CD4-positive, alpha-beta T cell treated with Interleukin-4 for 4 hours (primary cell): ENCODE measurements at regions not wholly inside any gene's neighbourhood (a gene's known extent, or its start where the extent isn't known, plus 50 kb on each side); places are given as distances from the start of the nearest gene placed in this dataset.

Source experiments
- DNase-seq: peaks from one replicate; pipeline ENCODE4 v3.0.0-alpha.2; 2020

DNA sequence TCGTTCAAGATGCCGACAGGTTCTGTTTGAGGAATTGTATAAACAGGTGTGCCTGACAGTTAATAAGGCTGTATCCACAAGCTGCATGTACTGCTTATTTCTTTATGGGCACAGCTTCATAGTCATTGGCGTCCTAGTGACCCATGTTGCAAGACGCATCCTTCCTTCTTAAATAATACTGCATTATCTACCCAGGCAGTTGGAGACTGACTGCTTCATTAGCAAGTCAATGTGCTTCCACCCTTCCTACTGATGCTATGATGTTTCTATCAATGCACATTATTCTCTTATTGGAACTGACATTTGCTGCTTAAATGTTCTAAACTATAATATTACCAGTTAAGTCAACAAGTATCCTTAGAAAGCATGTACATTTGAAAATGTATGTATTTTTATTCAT is 950.0 kb upstream of the MIR17HG start:
- no peak for DNase-seq

GRCh38 chr13:90400372-90400771 is 947.1 kb upstream of the MIR17HG start:
- DNase-seq = no peak

- DNase-seq = no peak
Measured at GRCh38 chr13:90401150-90401549, 946.3 kb upstream of the MIR17HG start.

GRCh38 chr13:90402102-90402501 is 945.4 kb upstream of the MIR17HG start:
- DNase-seq = no peak

- no peak for DNase-seq
Measured at GRCh38 chr13:90402613-90403012, 944.9 kb upstream of the MIR17HG start.

GRCh38 chr13:90403330-90404082 is 944.0 kb upstream of the MIR17HG start:
- no peak for DNase-seq

DNA sequence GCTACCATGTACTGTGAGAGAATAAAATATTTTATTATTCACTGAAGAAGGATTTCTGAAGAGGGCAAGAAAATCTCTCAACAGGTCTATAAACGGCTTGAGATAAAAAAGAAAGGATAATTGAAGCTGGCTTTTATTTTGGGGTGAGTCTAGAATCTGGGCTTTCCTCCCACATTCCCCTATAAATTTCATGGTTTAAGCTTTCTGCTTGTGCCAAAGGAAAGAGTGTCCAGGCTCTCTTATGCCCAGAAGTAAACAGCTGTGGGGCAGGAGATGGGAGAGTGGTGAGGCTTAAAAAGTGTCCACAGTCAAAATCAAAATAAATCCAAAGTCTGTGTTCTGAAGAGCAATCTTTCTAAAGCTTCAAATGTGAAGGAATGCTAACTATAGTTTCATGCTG is 942.2 kb upstream of the MIR17HG start:
- no peak for DNase-seq

DNA sequence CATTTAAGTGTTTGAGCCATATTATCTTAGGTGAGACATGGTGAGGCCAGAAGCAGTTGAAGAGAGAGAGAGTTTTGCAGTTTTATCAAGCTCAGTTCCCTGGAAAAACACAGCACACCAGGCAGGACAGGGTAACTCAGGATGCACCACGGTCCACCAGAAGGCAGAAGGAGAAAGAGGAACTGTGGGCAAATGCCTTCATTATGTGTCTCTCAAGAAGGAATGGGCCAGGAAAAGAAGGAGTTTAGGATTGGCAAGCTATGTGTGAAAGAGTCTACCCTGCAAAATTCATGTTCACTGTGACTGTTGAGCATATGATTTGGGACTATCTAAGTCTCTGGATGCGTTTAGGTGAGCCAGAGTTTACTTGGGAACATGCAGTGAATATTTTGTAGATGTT is 934.5 kb upstream of the MIR17HG start:
- DNase-seq = no peak

DNA sequence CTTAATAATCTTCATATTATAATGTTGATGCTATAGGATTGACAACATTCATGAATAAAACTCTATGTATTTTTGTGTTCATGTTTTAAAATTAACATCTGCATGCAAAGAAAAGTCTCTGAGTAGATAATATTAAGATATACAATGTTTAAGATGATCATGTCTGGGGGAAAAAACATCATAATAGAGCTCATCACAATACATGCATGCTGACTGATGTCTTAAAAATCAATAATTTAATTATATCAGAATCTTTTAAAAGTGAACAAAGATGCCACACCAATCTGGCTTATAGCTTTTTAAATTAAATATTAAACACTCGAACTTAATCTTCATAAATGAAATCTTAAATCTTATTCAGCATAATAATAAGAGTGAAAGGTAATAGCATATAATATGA is 933.9 kb upstream of the MIR17HG start:
- DNase-seq = no peak

DNA sequence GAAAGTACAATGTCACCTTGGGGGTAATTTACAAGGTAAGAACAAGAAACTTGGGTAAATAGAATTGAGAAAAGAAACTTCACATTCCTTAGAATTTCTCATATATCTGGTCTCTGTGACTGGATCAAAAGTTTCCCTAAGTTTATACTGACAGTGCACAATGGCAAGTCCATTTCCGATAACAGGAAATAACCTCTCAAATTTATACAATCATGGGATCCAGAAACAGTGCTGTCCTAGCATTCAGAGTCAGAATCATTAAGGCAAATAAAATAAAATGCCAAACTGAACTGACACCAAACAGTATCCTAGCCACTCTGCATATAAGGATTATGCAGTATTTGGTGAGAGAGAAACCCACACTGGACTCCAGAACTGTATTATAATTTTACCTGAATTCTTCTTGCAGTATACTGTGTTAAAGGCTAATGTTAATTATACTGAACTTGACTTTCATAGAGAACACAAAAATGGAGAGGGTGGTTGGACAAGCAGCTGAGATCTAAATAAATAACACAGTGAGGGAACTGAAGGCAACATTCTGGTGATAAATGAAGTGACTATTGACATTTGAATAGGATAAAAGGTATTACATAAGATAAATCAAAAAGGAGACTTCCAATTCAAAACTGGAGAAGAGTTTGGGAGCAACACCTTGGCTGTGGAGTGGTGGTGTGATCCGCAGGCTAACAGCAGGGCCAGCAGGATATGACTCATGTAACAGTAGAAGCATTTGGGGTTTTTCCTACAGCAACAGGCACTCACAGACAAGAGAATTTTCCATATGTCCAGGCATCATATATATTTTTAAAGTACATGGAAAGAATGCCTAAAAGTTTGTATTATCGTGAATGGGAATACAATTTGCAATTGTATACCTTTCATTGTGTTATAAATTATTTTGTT is 932.5 kb upstream of the MIR17HG start:
- DNase-seq = no peak

DNA sequence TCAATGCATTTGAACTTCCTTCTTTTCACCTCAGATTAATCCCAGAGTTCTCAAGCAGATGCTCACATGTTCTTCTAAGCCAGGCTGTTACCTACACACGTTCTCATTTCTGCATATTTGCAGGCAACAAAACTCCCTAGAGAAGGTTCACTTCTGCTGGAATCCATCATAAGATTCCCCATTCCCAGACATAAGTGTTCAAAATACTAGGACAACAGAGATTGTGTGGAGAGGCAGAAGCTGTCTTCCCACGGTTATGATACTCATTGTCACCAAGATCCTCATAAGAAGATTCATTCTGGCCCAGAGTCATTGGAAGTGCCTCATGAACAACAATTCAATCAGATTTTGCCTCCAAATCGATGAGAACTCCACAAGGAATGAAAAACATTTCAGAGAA is 931.6 kb upstream of the MIR17HG start:
- no peak for DNase-seq

- DNase-seq = no peak
Measured at GRCh38 chr13:90416519-90416918, 931.0 kb upstream of the MIR17HG start.

DNA sequence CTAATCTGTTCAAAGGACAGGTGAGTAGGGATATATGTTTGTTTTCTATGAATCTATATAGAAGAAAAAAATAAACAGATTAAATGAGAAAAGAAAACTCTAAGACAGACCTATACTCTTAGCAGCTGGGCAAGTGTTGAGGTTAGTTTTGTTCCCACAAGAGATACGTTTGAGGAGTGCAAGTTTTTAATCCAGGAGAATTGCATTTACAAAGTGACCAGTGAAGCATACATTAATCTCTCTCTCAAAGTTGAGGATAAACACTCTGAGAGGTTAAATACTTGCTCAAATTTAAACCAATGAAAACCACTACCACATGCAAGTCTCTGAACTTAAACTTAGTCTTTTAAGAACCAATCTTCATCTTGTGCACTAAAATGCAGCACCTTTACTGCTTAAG is 930.5 kb upstream of the MIR17HG start:
- no peak for DNase-seq

DNA sequence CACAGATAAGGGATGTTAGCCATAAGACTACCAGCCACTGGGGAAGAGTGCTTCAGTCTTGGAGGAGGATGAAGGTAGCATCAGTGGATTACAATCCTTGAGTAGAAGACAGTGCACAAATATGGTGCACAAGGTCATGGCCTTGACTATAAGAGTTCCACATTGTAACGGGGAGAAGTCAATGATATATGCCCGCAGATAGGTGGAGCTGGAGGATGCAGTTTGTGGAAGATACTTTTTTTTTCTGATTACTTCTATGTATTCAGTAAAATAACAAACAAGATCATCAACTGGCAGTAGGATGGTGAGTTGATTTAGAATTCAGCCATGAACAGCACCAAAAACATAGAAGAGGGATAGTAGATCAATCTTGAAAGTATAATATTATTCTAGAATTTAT is 926.8 kb upstream of the MIR17HG start:
- no peak for DNase-seq

GRCh38 chr13:90427322-90428272 is 919.9 kb upstream of the MIR17HG start:
- no peak for DNase-seq

GRCh38 chr13:90428522-90429210 is 918.8 kb upstream of the MIR17HG start:
- DNase-seq = no peak

GRCh38 chr13:90430127-90430526 is 917.4 kb upstream of the MIR17HG start:
- DNase-seq = no peak

DNA sequence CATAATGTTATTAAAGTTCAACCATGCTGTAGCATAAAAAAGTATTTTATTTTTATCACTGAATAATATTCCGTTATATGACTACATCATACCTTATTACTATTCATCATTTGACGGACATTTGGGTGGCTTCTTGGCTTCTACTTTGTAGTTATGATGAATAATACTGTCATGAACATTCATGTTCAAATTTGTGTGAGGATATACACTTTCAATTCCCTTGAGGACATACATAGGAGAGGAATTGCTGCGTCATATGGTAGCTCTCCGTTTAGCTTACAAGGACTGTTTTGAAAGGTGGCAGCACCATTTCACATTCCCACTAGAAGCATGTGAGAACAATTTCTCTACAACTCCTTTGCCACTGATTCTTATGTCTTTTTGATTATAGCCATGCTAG is 910.8 kb upstream of the MIR17HG start:
- DNase-seq = no peak

DNA sequence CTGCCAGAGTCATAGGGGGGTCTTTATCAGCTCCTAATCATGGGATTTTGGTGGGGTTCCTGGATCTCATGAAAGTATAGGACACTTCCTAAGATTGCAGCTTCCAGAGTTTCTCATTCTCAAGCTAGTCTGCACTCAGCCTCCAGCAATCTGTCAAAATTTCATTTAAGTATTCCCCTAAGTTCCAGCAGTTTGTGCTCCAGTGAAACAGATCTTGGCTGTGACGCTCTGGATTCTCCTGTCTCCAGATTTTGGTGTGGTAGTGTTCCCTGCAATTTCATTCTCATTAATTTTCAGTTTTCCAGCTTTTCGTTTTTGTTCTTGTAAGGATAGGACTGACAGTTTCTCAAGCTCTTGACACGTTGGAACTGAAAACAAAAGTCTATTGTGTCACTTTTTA is 908.9 kb upstream of the MIR17HG start:
- DNase-seq = no peak

GRCh38 chr13:90443268-90443667 is 904.2 kb upstream of the MIR17HG start:
- no peak for DNase-seq

DNA sequence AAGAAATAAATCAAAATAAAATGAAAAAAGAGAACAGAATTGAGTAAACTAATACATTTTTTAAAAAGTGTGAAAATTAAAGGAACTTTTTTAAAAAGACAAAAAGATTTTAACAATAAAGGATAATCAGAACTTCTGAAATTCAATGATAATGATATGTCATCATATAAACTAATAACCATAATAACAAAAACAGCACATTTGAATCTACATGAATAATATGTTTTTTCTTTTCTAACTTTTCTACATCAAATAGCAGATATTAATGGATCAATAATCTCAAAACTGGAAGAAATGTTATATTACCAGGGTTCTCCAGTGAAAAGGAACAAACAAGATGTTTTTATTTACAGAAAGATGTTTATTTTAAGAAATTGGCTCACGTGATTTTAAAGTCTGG is 903.3 kb upstream of the MIR17HG start:
- DNase-seq = no peak

GRCh38 chr13:90445179-90445578 is 902.3 kb upstream of the MIR17HG start:
- no peak for DNase-seq
